Endothelial cell of umbilical vein (primary cell): ENCODE measurements at regions not wholly inside any gene's neighbourhood (a gene's known extent, or its start where the extent isn't known, plus 50 kb on each side); places are given as distances from the start of the nearest gene placed in this dataset.

Source experiments
- BruUV-seq: library from RNA; stranded (reverse); fragments of 400-500 nt; replicated peaks from 2 replicates; lab custom pipeline; 2021; lab: Mats Ljungman, UMichigan
- CTCF ChIA-PET: fragments of 300-600, 350-600 bp; sonication (Branson Sonifier 250); formaldehyde crosslinking; loops from one replicate; lab custom pipeline; 2021; ENCODE audit warnings: antibody characterized with exemption, inconsistent platforms; lab: Charles Lee
- POLR2A ChIA-PET: fragments of 300-600, 350-600 bp; sonication (Branson Sonifier 250); formaldehyde crosslinking; loops from one replicate; lab custom pipeline; 2021; ENCODE audit warnings: antibody characterized with exemption, inconsistent platforms; lab: Charles Lee
- DNase-seq: peaks from one replicate; pipeline ENCODE4 v3.0.0-alpha.2; 2011; ENCODE audit warnings: low read depth, low spot score
- FAIRE-seq: peaks from 2 replicates; lab custom pipeline; 2011; peaks lifted over from hg19 to GRCh38; lab: Jason Lieb, UNC
- H2AFZ ChIP-seq: 2 replicates; pipeline ENCODE4 v1.6.0; 2012; ENCODE audit warnings: low read depth, low read length, control low read depth, inconsistent platforms
- H3K27ac ChIP-seq: 2 replicates; pipeline ENCODE4 v1.5.1; 2011; ENCODE audit warnings: low read depth, mild to moderate bottlenecking, control low read depth, low read length, moderate library complexity; ENCODE audit not compliant: insufficient read depth
- H3K27me3 ChIP-seq, 2 experiments: 2 replicates each; pipeline versions ENCODE4 v1.6.0 to v1.6.1; 2011; ENCODE audit warnings: low read length in 2 of 2, mixed read lengths in 1 of 2; ENCODE audit not compliant: control insufficient read depth in 2 of 2, insufficient read depth in 2 of 2
- H3K36me3 ChIP-seq, 2 experiments: 2 replicates in 1 of 2; 3 replicates in 1 of 2; pipeline ENCODE4 v1.5.1; 2011; ENCODE audit warnings: low read length in 2 of 2, mild to moderate bottlenecking in 1 of 2, moderate library complexity in 1 of 2; ENCODE audit not compliant: control insufficient read depth in 2 of 2, insufficient read depth in 2 of 2; ENCODE audit errors: extremely low read depth in 1 of 2
- H3K4me1 ChIP-seq: 3 replicates; pipeline ENCODE4 v1.5.1; 2011; ENCODE audit warnings: mild to moderate bottlenecking, low read length; ENCODE audit not compliant: control insufficient read depth, insufficient read depth; ENCODE audit errors: extremely low read depth
- H3K4me2 ChIP-seq: 2 replicates; pipeline ENCODE4 v1.6.1; 2011; ENCODE audit warnings: low read length, control low read depth, mixed read lengths; ENCODE audit not compliant: insufficient read depth
- H3K4me3 ChIP-seq, 3 experiments: fragments of 200-600 bp in 1 of 3; sonication (generic), shearing (Covaris generic) in 1 of 3; replicated peaks in 1 of 3; 2 replicates each; pipeline ENCODE4 v1.5.1; 2011 to 2016; ENCODE audit warnings: control low read depth in 3 of 3, low read length in 3 of 3, mild to moderate bottlenecking in 2 of 3, inconsistent platforms in 1 of 3, low read depth in 1 of 3, moderate library complexity in 1 of 3; ENCODE audit not compliant: insufficient read depth in 1 of 3
- H3K79me2 ChIP-seq: 2 replicates; pipeline ENCODE4 v1.6.0; 2012; ENCODE audit warnings: low read length, inconsistent platforms; ENCODE audit not compliant: control insufficient read depth, insufficient read depth
- H3K9ac ChIP-seq: replicated peaks from 2 replicates; pipeline ENCODE3; 2011; ENCODE audit warnings: low read length, control low read depth; ENCODE audit not compliant: insufficient read depth; ENCODE audit errors: extremely low read depth
- H3K9me1 ChIP-seq: replicated peaks from 3 replicates; pipeline ENCODE4 v1.6.0; 2011; ENCODE audit warnings: mild to moderate bottlenecking, low read length; ENCODE audit not compliant: control insufficient read depth, insufficient read depth; ENCODE audit errors: extremely low read depth
- H3K9me3 ChIP-seq: replicated peaks from 2 replicates; pipeline ENCODE4 v1.5.1; 2012; ENCODE audit warnings: low read length, inconsistent platforms; ENCODE audit not compliant: control insufficient read depth, insufficient read depth
- H4K20me1 ChIP-seq: replicated peaks from 2 replicates; pipeline ENCODE3; 2011; ENCODE audit warnings: mild to moderate bottlenecking, low read length; ENCODE audit not compliant: control insufficient read depth, insufficient read depth; ENCODE audit errors: extremely low read depth
- CTCF ChIP-seq, 2 donors: IDR thresholded peaks; 1 replicate in 1 of 2; 2 replicates in 1 of 2; pipeline ENCODE4 v1.5.1; 2011; ENCODE audit warnings: low read length in 2 of 2, mild to moderate bottlenecking in 2 of 2, moderate library complexity in 2 of 2, control low read depth in 1 of 2, inconsistent platforms in 1 of 2, low read depth in 1 of 2; ENCODE audit not compliant: insufficient read depth in 1 of 2; ENCODE audit errors: extremely low read depth in 1 of 2
- EZH2 ChIP-seq: IDR thresholded peaks from 2 replicates; pipeline ENCODE4 v1.6.1; 2012; ENCODE audit warnings: borderline replicate concordance, low read depth, mild to moderate bottlenecking, moderate library complexity, low read length, inconsistent platforms; ENCODE audit not compliant: severe bottlenecking
- FOS ChIP-seq: IDR thresholded peaks from 2 replicates; pipeline ENCODE4 v1.6.1; 2011; ENCODE audit warnings: mild to moderate bottlenecking, low read length, moderate library complexity, borderline replicate concordance; ENCODE audit not compliant: insufficient read depth
- GATA2 ChIP-seq: IDR thresholded peaks from 2 replicates; pipeline ENCODE4 v1.7.0; 2011; ENCODE audit warnings: low read depth, mild to moderate bottlenecking, moderate library complexity, mixed read lengths, low read length; ENCODE audit not compliant: insufficient read length, insufficient read depth
- JUN ChIP-seq: IDR thresholded peaks from 2 replicates; pipeline ENCODE4 v1.6.1; 2011; ENCODE audit warnings: borderline replicate concordance, low read depth; ENCODE audit not compliant: insufficient read length, insufficient read depth
- MAX ChIP-seq: IDR thresholded peaks from 2 replicates; pipeline ENCODE4 v1.6.1; 2011; ENCODE audit not compliant: insufficient read depth, insufficient read length
- MYC ChIP-seq: IDR thresholded peaks from one replicate; pipeline ENCODE4 v1.6.1; 2011; ENCODE audit warnings: mild to moderate bottlenecking, low read depth, low read length
- POLR2A ChIP-seq: IDR thresholded peaks from 2 replicates; pipeline ENCODE4 v1.6.1; 2012; ENCODE audit warnings: low read depth, mild to moderate bottlenecking, control low read depth, low read length
- POLR2AphosphoS5 ChIP-seq: IDR thresholded peaks from 2 replicates; pipeline ENCODE4 v1.6.1; 2012; ENCODE audit warnings: low read depth, mild to moderate bottlenecking, control low read depth, low read length, moderate library complexity; ENCODE audit not compliant: insufficient read depth
- dilution Hi-C: fragments of 300-500 bp; cut with MboI; formaldehyde crosslinking; loops from one replicate; pipeline ENCODE4 v1.15.0; 2019; ENCODE audit warnings: low sequenced_read_pairs; ENCODE audit not compliant: extremely low pct_ligation_motif_present
- intact Hi-C: fragments of 100-400 bp; cut with micrococcal nuclease; formaldehyde crosslinking; loops from one replicate; pipeline ENCODE4 v1.10.0; 2022

- DNase-seq: no peak
- Histone ChIP-seq H3K9me3 (no peaks in the 10 kb centered on the region), H2AFZ (no peak overlapping the region), H3K4me2 (no peak overlapping the region), H3K27ac (no peak overlapping the region), H3K4me1 (no peaks in the 10 kb centered on the region), H3K27me3 (no peaks in the 10 kb centered on the region), H3K9ac (no peak overlapping the region), H3K4me3 (no peak overlapping the region), H3K9me1 (no peaks in the 10 kb centered on the region), H4K20me1 (no peaks in the 10 kb centered on the region), H3K79me2 (no peaks in the 10 kb centered on the region), H3K36me3 (no peaks in the 10 kb centered on the region)
- POLR2A ChIA-PET: no interaction called here
- FAIRE-seq: no peak
- CTCF ChIA-PET: interaction anchor here (1.0 kb wide), 1 partner anchor 16 kb away, joined by 3 read pairs; no protein-coding TSS in a partner anchor
- dilution Hi-C loops (no loop called here), intact Hi-C loops (no loop called here)
- no TSS peak for BruUV-seq
- no peak for TF ChIP-seq MAX
- no peak for TF ChIP-seq POLR2AphosphoS5
- no peak for TF ChIP-seq CTCF (IDR thresholded peaks at IDR 0.05; ENCODE audit: extremely low read depth in 1 of 2, insufficient read depth in 1 of 2, low read depth in 1 of 2, low read length in 2 of 2)
- TF ChIP-seq EZH2: no peak
- no peak for TF ChIP-seq FOS
- TF ChIP-seq POLR2A: no peak
- TF ChIP-seq MYC: no peak
- no peak for TF ChIP-seq JUN
- no peak for TF ChIP-seq GATA2
Observed at GRCh38 chr9:99663856-99664255, 157.8 kb upstream of the NR4A3 start.
